ENCODE measurements at regions not wholly inside any gene's neighbourhood (a gene's known extent, or its start where the extent isn't known, plus 50 kb on each side); places are given as distances from the start of the nearest gene placed in this dataset.
"Not testable (repeated sequence)": the region's sequence is repeated elsewhere in the genome, so short reads cannot be mapped to it uniquely, and the experiment has no call there.

DNA sequence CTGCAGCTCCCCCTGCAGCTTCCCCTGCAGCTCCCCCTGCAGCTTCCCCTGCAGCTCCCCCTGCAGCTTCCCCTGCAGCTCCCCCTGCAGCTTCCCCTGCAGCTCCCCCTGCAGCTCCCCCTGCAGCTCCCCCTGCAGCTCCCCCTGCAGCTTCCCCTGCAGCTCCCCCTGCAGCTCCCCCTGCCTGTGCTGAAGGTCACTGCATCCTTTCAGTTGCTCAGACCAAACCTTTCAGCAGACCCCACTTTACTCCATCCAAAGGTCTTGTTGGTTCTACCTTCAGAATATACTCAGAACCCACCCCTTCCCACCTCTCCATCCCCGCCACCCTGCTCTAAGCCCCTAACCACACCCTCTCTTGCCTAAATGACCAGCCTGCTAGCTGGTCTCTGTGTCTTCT is 120.0 kb downstream of the TEX29 start:
- not testable (repeated sequence) for TF ChIP-seq CTCF, POLR2A (IDR thresholded peaks at IDR 0.05)

All from body of pancreas (tissue), 4 donors.